OCI-LY1 (cell line): ENCODE measurements at regions not wholly inside any gene's neighbourhood (a gene's known extent, or its start where the extent isn't known, plus 50 kb on each side); places are given as distances from the start of the nearest gene placed in this dataset.

Source experiments
- EZH2 ChIP-seq: fragments of 200-600 bp; sonication (generic), shearing (Covaris generic); IDR thresholded peaks from 2 replicates; pipeline ENCODE4 v1.8.0; 2017; ENCODE audit warnings: borderline replicate concordance, mixed run types, mild to moderate bottlenecking, antibody characterized with exemption, low read length, moderate library complexity, mixed read lengths
- TF ChIP-seq, protein P1 (sequence below): fragments of 200-600 bp; sonication (generic), shearing (Covaris generic); IDR thresholded peaks from 2 replicates; pipeline ENCODE4 v1.5.1; 2017; ENCODE audit warnings: mild to moderate bottlenecking, antibody characterized with exemption, low read length, moderate library complexity, mixed read lengths

DNA sequence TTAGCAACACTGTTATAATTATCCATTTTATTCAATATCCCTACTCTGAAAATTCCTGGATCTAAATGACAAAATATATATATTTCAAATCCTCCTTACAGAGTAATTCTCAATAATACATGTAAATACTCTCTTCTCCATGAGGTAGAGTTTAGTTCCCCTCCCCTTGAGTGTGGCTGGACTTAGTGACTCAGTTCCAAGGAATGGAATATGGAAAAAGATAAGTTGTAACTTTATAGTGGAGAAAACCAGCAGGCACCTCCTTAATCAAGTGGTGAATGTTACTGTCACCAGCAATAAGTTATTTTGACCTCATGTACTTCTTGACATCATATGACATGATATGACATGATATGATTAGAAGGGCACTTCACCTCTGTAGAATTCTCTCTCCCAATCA lies 302.0 kb downstream of the RAB28 start:
- TF ChIP-seq, protein P1, sequence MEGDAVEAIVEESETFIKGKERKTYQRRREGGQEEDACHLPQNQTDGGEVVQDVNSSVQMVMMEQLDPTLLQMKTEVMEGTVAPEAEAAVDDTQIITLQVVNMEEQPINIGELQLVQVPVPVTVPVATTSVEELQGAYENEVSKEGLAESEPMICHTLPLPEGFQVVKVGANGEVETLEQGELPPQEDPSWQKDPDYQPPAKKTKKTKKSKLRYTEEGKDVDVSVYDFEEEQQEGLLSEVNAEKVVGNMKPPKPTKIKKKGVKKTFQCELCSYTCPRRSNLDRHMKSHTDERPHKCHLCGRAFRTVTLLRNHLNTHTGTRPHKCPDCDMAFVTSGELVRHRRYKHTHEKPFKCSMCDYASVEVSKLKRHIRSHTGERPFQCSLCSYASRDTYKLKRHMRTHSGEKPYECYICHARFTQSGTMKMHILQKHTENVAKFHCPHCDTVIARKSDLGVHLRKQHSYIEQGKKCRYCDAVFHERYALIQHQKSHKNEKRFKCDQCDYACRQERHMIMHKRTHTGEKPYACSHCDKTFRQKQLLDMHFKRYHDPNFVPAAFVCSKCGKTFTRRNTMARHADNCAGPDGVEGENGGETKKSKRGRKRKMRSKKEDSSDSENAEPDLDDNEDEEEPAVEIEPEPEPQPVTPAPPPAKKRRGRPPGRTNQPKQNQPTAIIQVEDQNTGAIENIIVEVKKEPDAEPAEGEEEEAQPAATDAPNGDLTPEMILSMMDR: no peak
- TF ChIP-seq EZH2: no peak
